ENCODE measurements at regions not wholly inside any gene's neighbourhood (a gene's known extent, or its start where the extent isn't known, plus 50 kb on each side); places are given as distances from the start of the nearest gene placed in this dataset.

- no peak for TF ChIP-seq FEZF1 (tag by site-specific recombination; IDR thresholded peaks at IDR 0.05)
- TF ChIP-seq ZNF561 (tag by site-specific recombination; IDR thresholded peaks at IDR 0.05; ENCODE audit: borderline replicate concordance), result no peak
- no peak for TF ChIP-seq ZNF184 (tag by site-specific recombination; IDR thresholded peaks at IDR 0.05)
- TF ChIP-seq, protein P1, sequence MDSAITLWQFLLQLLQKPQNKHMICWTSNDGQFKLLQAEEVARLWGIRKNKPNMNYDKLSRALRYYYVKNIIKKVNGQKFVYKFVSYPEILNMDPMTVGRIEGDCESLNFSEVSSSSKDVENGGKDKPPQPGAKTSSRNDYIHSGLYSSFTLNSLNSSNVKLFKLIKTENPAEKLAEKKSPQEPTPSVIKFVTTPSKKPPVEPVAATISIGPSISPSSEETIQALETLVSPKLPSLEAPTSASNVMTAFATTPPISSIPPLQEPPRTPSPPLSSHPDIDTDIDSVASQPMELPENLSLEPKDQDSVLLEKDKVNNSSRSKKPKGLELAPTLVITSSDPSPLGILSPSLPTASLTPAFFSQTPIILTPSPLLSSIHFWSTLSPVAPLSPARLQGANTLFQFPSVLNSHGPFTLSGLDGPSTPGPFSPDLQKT (IDR thresholded peaks at IDR 0.05; ENCODE audit: borderline replicate concordance, low read depth, low read length), result no peak
- no peak for TF ChIP-seq CTCF (tag by site-specific recombination; IDR thresholded peaks at IDR 0.05)
- TF ChIP-seq REST (tag by site-specific recombination; IDR thresholded peaks at IDR 0.05), result no peak
- TF ChIP-seq ZNF23 (tag by site-specific recombination; IDR thresholded peaks at IDR 0.05; ENCODE audit: borderline replicate concordance), result no peak
- no peak for TF ChIP-seq MYNN (tag by site-specific recombination; IDR thresholded peaks at IDR 0.05; ENCODE audit: borderline replicate concordance)
- TF ChIP-seq ZFP41 (tag by site-specific recombination; IDR thresholded peaks at IDR 0.05; ENCODE audit: borderline replicate concordance), result no peak
- TF ChIP-seq ZNF146 (tag by site-specific recombination; IDR thresholded peaks at IDR 0.05), result no peak
- no peak for TF ChIP-seq ZNF629 (tag by site-specific recombination; IDR thresholded peaks at IDR 0.05)
Observed at GRCh38 chr9:129493706-129494047, 127.2 kb downstream of the C9orf50 start.
